ENCODE measurements at regions not wholly inside any gene's neighbourhood (a gene's known extent, or its start where the extent isn't known, plus 50 kb on each side); places are given as distances from the start of the nearest gene placed in this dataset.

GRCh38 chr2:223538920-223539440, 63.2 kb downstream of the SCG2 start:
- CTCF ChIA-PET (ENCODE audit: low intra/inter-chr PET ratio, low total read pairs) = no interaction called here
- H4K20me1 ChIP-seq (ENCODE audit: insufficient read depth, low read length) = no peaks in the 10 kb centered on the region
- H3K36me3 ChIP-seq (replicated peaks in 1 of 2; ENCODE audit: control insufficient read depth in 1 of 2, insufficient read depth in 2 of 2, low read length in 2 of 2) = no peaks in the 10 kb centered on the region
- WGBS (ENCODE audit: low lambda C conversion rate) = 15% methylated on average over 8 of the region's 8 CpGs
- in situ Hi-C loops (cut with HindIII; ENCODE audit: extremely low pct_ligation_motif_present, low pct_unique_long_range_greater_than_20kb) = no loop called here
- DNase-seq (ENCODE audit: low spot score) (no peak), FAIRE-seq (peak; percentile 23), ATAC-seq (peak; percentile 38; the same call in 1 of the 3 replicates)
- no peak overlapping the region for H3K9ac ChIP-seq (ENCODE audit: insufficient read depth, low read depth, low read length)
- no peaks in the 10 kb centered on the region; a peak in 1 of 5 replicates for H3K27me3 ChIP-seq (ENCODE audit: control insufficient read depth in 1 of 2, insufficient read depth in 2 of 2, low read length in 2 of 2)
- POLR2A ChIA-PET = no interaction called here
- no peak overlapping the region for H3K4me3 ChIP-seq (replicated peaks in 1 of 3; ENCODE audit: insufficient read depth in 1 of 3, low read depth in 2 of 3, low read length in 3 of 3)
- no peaks in the 10 kb centered on the region for H3K79me2 ChIP-seq (ENCODE audit: insufficient read depth, low read length)
- H3K27ac ChIP-seq (ENCODE audit: extremely low read length, insufficient read depth, low read length) = no peak overlapping the region
- H3K4me1 ChIP-seq (ENCODE audit: insufficient read depth, low read length) = peaks cover 10% of the 10 kb centered on the region; the same call in 1 of the 2 replicates
- intact Hi-C loops (cut with micrococcal nuclease; ENCODE audit: unreplicated experiment) = no loop called here
- H2AFZ ChIP-seq (ENCODE audit: low read length) = no peak overlapping the region
- no peak overlapping the region for H3K4me2 ChIP-seq (ENCODE audit: low read depth, low read length)
- H3K9me3 ChIP-seq (ENCODE audit: low read length) = no peaks in the 10 kb centered on the region
- BruUV-seq (replicated peaks) = no TSS peak
- TF ChIP-seq ZNF318 (CRISPR knock-in tag; IDR thresholded peaks at IDR 0.05) = no peak
- TF ChIP-seq GZF1 (CRISPR knock-in tag; IDR thresholded peaks at IDR 0.05) = no peak
- no peak for TF ChIP-seq ATF2 (CRISPR knock-in tag; IDR thresholded peaks at IDR 0.05)
- no peak for TF ChIP-seq ZNF770 (CRISPR knock-in tag; IDR thresholded peaks at IDR 0.05)
- no peak for TF ChIP-seq ZNF652 (CRISPR knock-in tag; IDR thresholded peaks at IDR 0.05; ENCODE audit: borderline replicate concordance, low read depth)
- no peak for TF ChIP-seq NCOR1 (IDR thresholded peaks at IDR 0.05; ENCODE audit: borderline replicate concordance, low read length)
- no peak for TF ChIP-seq ZBTB25 (CRISPR knock-in tag; IDR thresholded peaks at IDR 0.05)
- no peak for TF ChIP-seq ZNF432 (CRISPR knock-in tag; IDR thresholded peaks at IDR 0.05; ENCODE audit: borderline replicate concordance)

All from HepG2 (cell line).